Neural progenitor cell (in vitro differentiated cells): ENCODE measurements at regions not wholly inside any gene's neighbourhood (a gene's known extent, or its start where the extent isn't known, plus 50 kb on each side); places are given as distances from the start of the nearest gene placed in this dataset.

Source experiments
- DNase-seq: peaks from one replicate; pipeline ENCODE4 v3.0.0-alpha.2; 2016; ENCODE audit warnings: low spot score
- H2AFZ ChIP-seq: fragments of 200-600 bp; sonication (generic); replicated peaks from 2 replicates; pipeline ENCODE4 v1.6.1; 2016; ENCODE audit warnings: antibody characterized with exemption
- H3F3A ChIP-seq: fragments of 200-600 bp; sonication (generic); 2 replicates; pipeline ENCODE4 v1.6.1; 2016; ENCODE audit warnings: antibody characterized with exemption, low read depth
- H3K27ac ChIP-seq: fragments of 200-600 bp; sonication (generic); 2 replicates; pipeline ENCODE4 v1.5.1; 2016; ENCODE audit warnings: mild to moderate bottlenecking
- H3K27me3 ChIP-seq: fragments of 200-600 bp; sonication (generic); 2 replicates; pipeline ENCODE4 v1.6.1; 2016; ENCODE audit warnings: mild to moderate bottlenecking, moderate library complexity
- H3K36me3 ChIP-seq: fragments of 200-600 bp; sonication (generic); 2 replicates; pipeline ENCODE4 v1.5.1; 2016
- H3K4me1 ChIP-seq: fragments of 200-600 bp; sonication (generic); 2 replicates; pipeline ENCODE4 v1.6.1; 2016; ENCODE audit warnings: mixed run types
- H3K4me2 ChIP-seq: fragments of 200-600 bp; sonication (generic); 2 replicates; pipeline ENCODE4 v1.6.1; 2016
- H3K4me3 ChIP-seq: fragments of 200-600 bp; sonication (generic); 2 replicates; pipeline ENCODE4 v1.5.1; 2016
- H3K79me2 ChIP-seq: fragments of 200-600 bp; sonication (generic); 2 replicates; pipeline ENCODE4 v1.6.1; 2016; ENCODE audit warnings: low read depth
- H3K9ac ChIP-seq: fragments of 200-600 bp; sonication (generic); 2 replicates; pipeline ENCODE4 v1.6.1; 2016
- H3K9me3 ChIP-seq: fragments of 200-600 bp; sonication (generic); 2 replicates; pipeline ENCODE4 v1.5.1; 2016; ENCODE audit warnings: low read depth
- H4K20me1 ChIP-seq: fragments of 200-600 bp; sonication (generic); 2 replicates; pipeline ENCODE4 v1.6.1; 2016; ENCODE audit warnings: low read depth
- H3K27ac Mint-ChIP-seq: 3 replicates; pipeline ENCODE4 v1.8.0; 2021; ENCODE audit warnings: mixed read lengths
- H3K27me3 Mint-ChIP-seq: 2 replicates; pipeline ENCODE4 v1.8.0; 2022; ENCODE audit warnings: low read depth, mild to moderate bottlenecking, inconsistent platforms, moderate library complexity, mixed read lengths; ENCODE audit not compliant: insufficient read depth
- H3K36me3 Mint-ChIP-seq: 3 replicates; pipeline ENCODE4 v1.8.0; 2021; ENCODE audit warnings: mixed read lengths
- H3K4me1 Mint-ChIP-seq: 3 replicates; pipeline ENCODE4 v1.8.0; 2021; ENCODE audit warnings: mixed read lengths
- H3K4me3 Mint-ChIP-seq: 3 replicates; pipeline ENCODE4 v1.8.0; 2021; ENCODE audit warnings: mild to moderate bottlenecking, moderate library complexity, mixed read lengths
- H3K9me3 Mint-ChIP-seq: 3 replicates; pipeline ENCODE4 v1.8.0; 2020; ENCODE audit warnings: mixed read lengths
- CTCF ChIP-seq: fragments of 200-600 bp; sonication (generic); IDR thresholded peaks from 2 replicates; pipeline ENCODE4 v1.5.1; 2017; ENCODE audit warnings: antibody characterized with exemption, mild to moderate bottlenecking
- EZH2 ChIP-seq: fragments of 200-600 bp; sonication (generic); IDR thresholded peaks from 2 replicates; pipeline ENCODE4 v1.6.1; 2017; ENCODE audit warnings: antibody characterized with exemption, mild to moderate bottlenecking, moderate library complexity
- EZH2phosphoT487 ChIP-seq: fragments of 200-600 bp; sonication (generic); IDR thresholded peaks from 2 replicates; pipeline ENCODE4 v1.6.1; 2017; ENCODE audit warnings: antibody characterized with exemption

GRCh38 chr18:24919181-24919797, 432.7 kb downstream of the ZNF521 start:
- Histone ChIP-seq H3K27me3 (no peaks in the 10 kb centered on the region), H2AFZ (peak overlapping the region; percentile 46), H3K4me1 (peaks cover 48% of the 10 kb centered on the region), H3F3A (peaks cover 19% of the 10 kb centered on the region), H3K9me3 (no peaks in the 10 kb centered on the region), H3K4me2 (peak overlapping the region; percentile 61), H3K9ac (no peak overlapping the region), H3K36me3 (no peaks in the 10 kb centered on the region), H4K20me1 (no peaks in the 10 kb centered on the region), H3K79me2 (no peaks in the 10 kb centered on the region), H3K27ac (peak overlapping the region; percentile 25), H3K4me3 (no peak overlapping the region)
- Mint-ChIP-seq H3K27me3 (peaks cover 5% of the 10 kb centered on the region), H3K27ac (no peak overlapping the region), H3K9me3 (no peaks in the 10 kb centered on the region), H3K4me1 (peaks cover 28% of the 10 kb centered on the region), H3K36me3 (no peaks in the 10 kb centered on the region), H3K4me3 (no peak overlapping the region)
- DNase-seq: peak; percentile 57
- TF ChIP-seq EZH2phosphoT487: no peak
- TF ChIP-seq EZH2: no peak
- TF ChIP-seq CTCF: no peak

GRCh38 chr18:24922491-24922890, 429.5 kb downstream of the ZNF521 start:
- Mint-ChIP-seq H3K27ac (no peak overlapping the region), H3K9me3 (no peaks in the 10 kb centered on the region), H3K4me3 (no peak overlapping the region), H3K27me3 (peaks cover 9% of the 10 kb centered on the region), H3K36me3 (no peaks in the 10 kb centered on the region), H3K4me1 (peaks cover 26% of the 10 kb centered on the region)
- Histone ChIP-seq H3F3A (peaks cover 24% of the 10 kb centered on the region), H3K4me3 (no peak overlapping the region), H4K20me1 (no peaks in the 10 kb centered on the region), H3K9me3 (no peaks in the 10 kb centered on the region), H3K27ac (no peak overlapping the region), H3K27me3 (no peaks in the 10 kb centered on the region), H3K9ac (no peak overlapping the region), H3K4me2 (no peak overlapping the region), H2AFZ (no peak overlapping the region), H3K79me2 (no peaks in the 10 kb centered on the region), H3K36me3 (no peaks in the 10 kb centered on the region), H3K4me1 (peaks cover 50% of the 10 kb centered on the region)
- TF ChIP-seq EZH2phosphoT487: no peak
- no peak for DNase-seq

GRCh38 chr18:24923138-24923537, 428.8 kb downstream of the ZNF521 start:
- H3K9me3 ChIP-seq: no peaks in the 10 kb centered on the region
- H3K27ac ChIP-seq: no peak overlapping the region
- DNase-seq: no peak
- peaks cover 25% of the 10 kb centered on the region for H3F3A ChIP-seq
- peaks cover 27% of the 10 kb centered on the region for H3K4me1 Mint-ChIP-seq
- no peaks in the 10 kb centered on the region for H3K9me3 Mint-ChIP-seq
- H3K27ac Mint-ChIP-seq: no peak overlapping the region
- H3K4me2 ChIP-seq: no peak overlapping the region
- no peaks in the 10 kb centered on the region for H3K36me3 Mint-ChIP-seq
- peaks cover 45% of the 10 kb centered on the region for H3K4me1 ChIP-seq
- no peaks in the 10 kb centered on the region for H3K79me2 ChIP-seq
- H2AFZ ChIP-seq: no peak overlapping the region
- no peak for TF ChIP-seq EZH2
- no peak for TF ChIP-seq CTCF
- TF ChIP-seq EZH2phosphoT487: no peak
- H3K4me3 ChIP-seq: no peak overlapping the region
- H3K4me3 Mint-ChIP-seq: no peak overlapping the region
- no peak overlapping the region for H3K9ac ChIP-seq
- H3K27me3 ChIP-seq: no peaks in the 10 kb centered on the region
- no peaks in the 10 kb centered on the region for H3K36me3 ChIP-seq
- H4K20me1 ChIP-seq: no peaks in the 10 kb centered on the region
- peaks cover 9% of the 10 kb centered on the region for H3K27me3 Mint-ChIP-seq

GRCh38 chr18:24924066-24924716, 427.8 kb downstream of the ZNF521 start:
- Histone ChIP-seq H3F3A (peaks cover 30% of the 10 kb centered on the region), H4K20me1 (no peaks in the 10 kb centered on the region)
- TF ChIP-seq EZH2phosphoT487: no peak
- no peak for TF ChIP-seq EZH2
- TF ChIP-seq CTCF: no peak

More at GRCh38 chr18:24924066-24924716, 427.8 kb downstream of the ZNF521 start:
- H3K4me1 Mint-ChIP-seq: peaks cover 26% of the 10 kb centered on the region
- DNase-seq: peak; percentile 48
- peak overlapping the region; percentile 40 for H3K4me2 ChIP-seq
- no peak overlapping the region for H3K9ac ChIP-seq
- peak overlapping the region; percentile 31 for H3K27ac ChIP-seq
- peaks cover 9% of the 10 kb centered on the region for H3K27me3 Mint-ChIP-seq
- H3K36me3 ChIP-seq: no peaks in the 10 kb centered on the region
- H3K36me3 Mint-ChIP-seq: no peaks in the 10 kb centered on the region
- H3K9me3 ChIP-seq: no peaks in the 10 kb centered on the region
- no peak overlapping the region for H3K4me3 Mint-ChIP-seq
- H3K9me3 Mint-ChIP-seq: no peaks in the 10 kb centered on the region
- H3K4me1 ChIP-seq: peaks cover 40% of the 10 kb centered on the region
- no peak overlapping the region for H3K4me3 ChIP-seq
- H3K27me3 ChIP-seq: no peaks in the 10 kb centered on the region
- no peaks in the 10 kb centered on the region for H3K79me2 ChIP-seq
- H2AFZ ChIP-seq: peak overlapping the region; percentile 47
- H3K27ac Mint-ChIP-seq: no peak overlapping the region
